Activated effector memory CD4-positive, alpha-beta T cell treated with anti-CD3 and anti-CD28 coated beads, Interleukin-2, amount 50 U/mL, for 16 hours (primary cell): ENCODE measurements at regions not wholly inside any gene's neighbourhood (a gene's known extent, or its start where the extent isn't known, plus 50 kb on each side); places are given as distances from the start of the nearest gene placed in this dataset.

Experiments used
- DNase-seq: peaks from one replicate; pipeline ENCODE4 v3.0.0-alpha.2; 2020

DNA sequence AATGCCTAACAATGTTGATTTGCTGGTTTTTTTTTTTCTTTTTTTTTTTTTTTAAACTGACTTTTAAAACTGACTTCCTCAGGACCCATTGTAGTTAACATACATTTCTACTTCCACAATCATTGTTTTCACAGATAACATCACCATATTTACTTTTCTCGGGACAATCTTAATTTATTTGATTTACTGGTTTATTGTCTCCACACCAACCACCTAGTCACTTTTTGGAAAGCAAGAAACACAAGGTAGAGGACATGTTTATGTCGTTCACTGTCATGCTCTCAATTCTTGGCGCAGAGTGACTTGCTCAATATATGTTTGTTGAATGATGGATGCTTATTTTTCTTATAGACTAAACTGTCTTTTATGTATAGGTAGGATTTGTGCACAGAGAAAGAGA, 2280.7 kb downstream of the MAT2B start:
- DNase-seq, result no peak

DNA sequence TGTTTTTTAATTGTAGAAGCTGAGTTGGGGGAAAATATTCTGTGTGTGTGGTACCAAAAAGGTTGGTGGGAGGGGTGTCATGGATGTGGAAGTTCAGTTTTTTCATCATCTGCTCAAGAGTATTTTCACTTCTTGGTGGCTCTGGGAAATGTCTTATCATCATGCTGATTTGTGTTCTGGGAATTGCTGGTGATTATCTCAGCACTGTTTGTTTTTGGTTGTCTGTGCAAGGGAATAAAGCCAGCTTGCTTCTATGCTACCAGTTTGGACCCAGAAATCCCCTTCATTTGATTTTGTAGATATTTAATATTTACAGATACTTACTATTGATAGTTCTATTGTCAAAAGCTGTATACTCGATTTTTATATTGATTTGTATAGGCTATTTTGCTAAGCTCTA, 2289.7 kb downstream of the MAT2B start:
- DNase-seq, result no peak

DNA sequence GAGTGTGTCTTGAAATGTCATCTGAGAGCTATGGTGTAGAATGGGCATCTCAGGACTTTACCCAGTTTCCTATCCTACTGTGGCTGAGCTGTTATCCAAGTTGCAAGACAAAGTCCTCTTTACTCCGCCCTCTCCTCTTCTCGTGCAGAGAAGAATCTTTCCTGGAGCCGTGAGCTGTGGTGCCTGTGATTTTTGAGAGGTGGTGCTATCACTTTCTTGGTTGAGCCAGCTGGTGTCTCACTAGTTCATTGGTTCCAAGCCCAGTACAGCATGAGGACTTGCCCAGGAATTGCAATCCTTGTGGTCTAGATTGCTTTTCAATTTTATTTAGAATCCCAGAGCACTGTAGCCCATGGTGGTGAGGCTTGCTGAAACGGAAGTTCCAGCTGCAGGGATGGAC, 2300.3 kb downstream of the MAT2B start:
- no peak for DNase-seq

DNA sequence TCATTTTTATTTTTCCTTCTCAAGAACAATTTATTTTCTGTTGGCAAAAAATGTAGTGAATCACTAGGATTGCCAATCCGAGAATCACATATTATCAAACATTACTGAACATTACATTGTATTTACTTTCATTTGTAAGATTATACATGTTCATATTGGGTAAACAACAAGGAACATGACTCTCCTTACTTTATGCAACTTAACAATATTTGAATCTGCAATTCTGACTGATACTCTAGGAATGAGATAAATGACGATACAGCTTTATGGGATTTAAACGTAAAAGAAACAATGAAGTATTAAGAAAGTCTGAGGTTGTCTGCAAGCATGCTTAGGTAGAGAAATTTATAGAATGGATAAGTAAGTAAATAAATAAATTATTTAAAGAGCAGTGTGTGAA, 2302.9 kb downstream of the MAT2B start:
- DNase-seq, result no peak

DNA sequence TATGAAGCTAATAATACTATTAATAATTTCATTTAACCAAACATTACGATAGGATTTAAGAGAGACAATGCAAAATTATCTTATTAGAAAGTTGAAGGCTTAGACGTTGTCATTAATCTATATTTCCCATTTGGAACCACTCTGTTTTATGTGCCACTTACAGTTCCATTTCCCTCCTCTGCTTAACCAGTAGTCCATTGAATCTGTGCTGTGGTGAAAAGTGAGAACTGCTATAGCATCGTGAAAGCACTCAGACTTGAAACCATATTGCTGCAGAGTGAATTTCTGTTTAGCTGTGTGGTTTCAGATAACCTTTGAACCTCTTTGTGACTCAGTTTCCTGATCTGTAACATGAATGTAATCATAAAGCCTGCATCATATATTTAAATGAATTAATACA, 2304.5 kb downstream of the MAT2B start:
- DNase-seq, result no peak

DNA sequence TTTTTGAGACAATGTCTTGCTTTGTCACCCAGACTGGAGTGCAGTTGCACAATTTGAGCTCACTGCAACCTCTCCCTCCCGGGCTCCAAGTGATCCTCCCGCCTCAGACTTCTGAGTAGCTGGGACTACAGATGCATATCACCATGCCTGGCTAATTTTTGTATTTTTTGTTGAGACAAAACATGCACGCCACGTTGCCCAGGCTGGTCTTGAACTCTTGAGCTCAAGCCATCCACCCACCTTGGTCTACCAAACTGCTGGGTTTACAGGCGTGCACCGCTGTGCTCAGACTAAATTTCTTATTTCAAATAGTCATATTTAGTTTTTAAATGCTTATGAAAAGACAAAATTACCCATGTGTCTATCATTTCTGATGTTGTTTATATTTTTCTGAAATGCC, 2324.1 kb downstream of the MAT2B start:
- DNase-seq, result no peak

DNA sequence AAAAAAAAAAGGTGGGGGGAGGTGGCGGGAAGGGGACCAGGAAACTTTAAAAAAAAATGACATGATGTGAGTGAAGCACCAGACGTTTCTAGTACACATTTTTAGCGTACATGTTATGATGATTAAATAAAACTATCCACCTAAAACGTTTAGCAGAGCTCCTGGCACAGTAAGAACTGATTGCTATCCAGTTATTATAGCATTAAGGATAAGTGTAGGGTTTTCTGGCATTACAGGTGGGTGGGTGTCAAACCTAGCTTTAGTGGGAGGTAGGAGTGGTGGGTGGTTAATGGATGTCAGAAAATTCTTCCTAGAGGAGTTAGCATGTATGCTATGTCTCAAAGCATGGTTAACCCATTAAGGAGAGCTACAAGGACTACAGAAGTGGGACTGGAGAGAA, 2329.5 kb downstream of the MAT2B start:
- DNase-seq, result no peak

DNA sequence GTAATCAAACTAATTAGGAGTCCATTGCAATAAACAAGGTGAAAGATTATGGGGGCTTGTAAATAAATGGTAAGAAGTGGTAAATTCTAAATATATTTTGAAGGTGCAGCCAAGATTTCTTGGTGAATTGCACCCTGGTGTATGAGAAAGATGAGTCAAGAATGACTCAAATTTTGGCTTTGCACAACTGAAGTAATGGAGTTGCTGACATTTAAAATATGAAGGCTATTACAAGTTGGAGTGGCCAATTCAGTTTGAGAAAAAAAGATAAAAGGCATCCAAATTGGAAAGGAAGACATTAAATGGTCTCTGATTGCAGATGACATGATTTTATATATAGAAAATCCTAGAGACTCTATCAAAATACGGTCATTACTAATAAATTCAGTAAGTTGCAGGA, 2330.6 kb downstream of the MAT2B start:
- DNase-seq, result no peak

DNA sequence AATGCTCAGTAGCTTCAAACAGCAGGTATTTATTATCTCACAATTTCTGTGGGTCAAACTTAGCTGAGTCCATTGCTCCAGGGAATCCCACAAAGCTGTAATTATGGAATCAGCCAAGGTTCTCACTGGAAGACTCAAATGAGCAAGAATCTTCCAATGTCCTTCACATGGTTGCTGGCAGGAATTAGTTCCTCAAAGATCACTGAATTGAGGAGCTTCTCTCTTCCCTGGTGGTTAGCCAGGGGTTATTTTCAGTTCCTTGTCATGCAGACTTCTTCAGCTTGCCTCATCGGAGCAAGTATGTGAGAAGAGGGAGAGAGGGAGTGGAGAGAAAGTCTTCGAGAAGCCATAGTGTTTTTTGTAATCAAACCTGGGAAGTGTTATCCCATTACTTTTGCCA, 2331.9 kb downstream of the MAT2B start:
- DNase-seq, result no peak

DNA sequence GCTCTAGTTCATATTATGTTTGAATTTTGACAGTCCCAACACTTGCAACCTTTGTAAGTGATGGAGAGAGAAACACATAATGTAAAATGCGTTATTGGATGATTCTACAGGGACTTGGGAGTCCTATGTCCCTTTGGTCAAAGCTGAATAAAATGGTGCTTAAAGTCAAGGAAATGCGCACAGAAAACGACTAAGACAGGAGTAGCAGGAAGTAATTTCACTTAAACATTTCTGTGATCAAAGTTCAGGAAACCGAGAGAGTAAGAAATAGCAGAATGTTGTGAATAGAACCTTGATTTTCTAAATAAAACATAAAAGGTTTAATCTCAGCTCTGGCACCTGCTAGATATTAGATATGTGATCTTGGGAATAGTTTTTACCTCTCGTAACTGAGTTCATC, 2339.2 kb downstream of the MAT2B start:
- DNase-seq, result no peak

DNA sequence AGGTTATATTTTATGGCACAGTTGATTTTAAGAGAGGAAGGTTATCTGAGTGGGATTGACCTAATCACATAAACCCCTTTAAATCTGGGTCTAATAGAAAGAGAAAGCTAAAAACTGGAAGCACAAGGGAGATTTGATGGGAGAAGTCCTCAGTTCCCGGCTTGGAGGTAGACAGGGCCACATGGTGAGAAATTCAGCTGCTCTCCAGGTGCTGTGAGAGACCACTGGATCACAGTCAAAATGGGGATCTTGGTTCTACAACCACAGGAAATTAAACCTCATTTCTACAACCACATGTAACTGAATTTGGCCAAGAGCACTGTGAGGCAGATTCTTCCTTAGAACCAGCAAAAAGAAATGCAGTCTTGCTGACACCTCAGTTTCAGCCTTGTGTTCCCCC, 2352.7 kb downstream of the MAT2B start:
- DNase-seq, result no peak

DNA sequence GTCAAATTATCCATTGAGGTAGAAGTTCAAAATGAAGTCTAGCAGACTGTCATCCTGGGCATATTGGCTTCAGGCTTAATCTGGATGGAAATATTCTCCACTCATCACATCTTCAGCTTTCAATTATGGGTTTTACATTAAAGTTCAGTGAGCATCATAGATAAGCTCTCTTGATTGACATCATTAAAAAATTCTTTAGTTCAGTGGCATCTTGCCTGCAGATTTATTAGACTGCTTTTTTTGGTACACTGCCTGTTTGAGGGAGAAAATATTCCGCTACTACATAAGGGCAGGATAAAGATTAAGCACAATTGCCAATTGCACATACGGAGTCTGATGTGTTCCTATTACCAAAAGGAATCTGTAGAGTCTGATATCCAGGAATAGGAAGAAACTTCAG, 2353.8 kb downstream of the MAT2B start:
- DNase-seq, result no peak

DNA sequence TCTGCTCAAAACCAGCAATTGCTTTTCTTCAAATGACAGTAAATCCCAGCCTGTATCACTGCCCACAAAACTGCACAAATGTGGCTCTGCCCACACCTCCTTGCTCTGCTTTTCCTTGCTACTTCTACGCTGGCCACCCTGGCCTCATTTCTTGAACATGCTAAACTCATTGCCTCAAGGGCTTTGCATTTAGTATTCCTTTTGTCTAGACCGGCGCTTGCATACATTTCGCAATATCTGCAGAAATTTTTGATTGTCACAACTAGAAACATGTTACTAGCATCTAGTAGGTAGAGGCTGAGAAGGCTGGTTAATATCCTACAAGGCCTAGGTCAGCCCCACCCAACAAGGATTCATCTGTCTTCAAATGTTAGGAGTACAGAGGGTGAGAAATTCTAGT, 2357.8 kb downstream of the MAT2B start:
- DNase-seq, result no peak

DNA sequence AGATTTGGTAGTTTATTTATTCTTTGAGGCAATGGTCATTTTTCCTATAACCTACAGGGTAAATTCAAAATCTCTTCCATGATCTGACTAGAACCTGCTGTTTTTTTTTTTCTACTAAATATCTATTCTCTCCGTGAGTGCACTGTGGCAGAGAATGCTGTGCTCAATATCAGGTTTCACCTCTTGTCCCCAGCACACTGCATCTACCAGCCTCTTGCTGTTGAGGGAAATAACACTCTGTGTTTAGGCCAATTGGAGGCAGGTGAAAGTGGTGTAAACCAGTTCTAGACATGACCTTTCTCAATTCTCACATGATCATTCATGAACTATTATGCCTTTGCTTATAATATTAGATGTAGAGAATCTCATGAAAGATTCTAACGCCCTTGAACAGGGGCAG, 2365.9 kb downstream of the MAT2B start:
- DNase-seq, result no peak

DNA sequence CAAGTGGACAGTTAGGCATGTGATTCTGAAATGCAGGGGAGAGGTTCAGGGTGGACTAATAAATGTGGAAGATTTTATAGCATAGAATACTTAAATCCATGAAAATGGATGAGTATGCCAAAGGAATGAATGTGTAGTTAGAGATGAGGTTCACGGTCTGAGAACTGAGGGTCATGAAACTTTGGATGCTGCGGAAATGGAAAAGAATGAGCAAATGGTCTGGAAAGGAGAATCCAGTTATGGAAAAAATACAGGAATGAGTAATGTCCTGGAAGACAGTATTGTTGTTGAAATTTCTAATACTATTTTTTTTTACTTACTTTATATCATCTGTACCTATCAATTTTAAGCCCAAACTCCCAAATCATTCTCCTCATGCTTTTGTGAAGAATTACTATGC, 2369.4 kb downstream of the MAT2B start:
- no peak for DNase-seq

DNA sequence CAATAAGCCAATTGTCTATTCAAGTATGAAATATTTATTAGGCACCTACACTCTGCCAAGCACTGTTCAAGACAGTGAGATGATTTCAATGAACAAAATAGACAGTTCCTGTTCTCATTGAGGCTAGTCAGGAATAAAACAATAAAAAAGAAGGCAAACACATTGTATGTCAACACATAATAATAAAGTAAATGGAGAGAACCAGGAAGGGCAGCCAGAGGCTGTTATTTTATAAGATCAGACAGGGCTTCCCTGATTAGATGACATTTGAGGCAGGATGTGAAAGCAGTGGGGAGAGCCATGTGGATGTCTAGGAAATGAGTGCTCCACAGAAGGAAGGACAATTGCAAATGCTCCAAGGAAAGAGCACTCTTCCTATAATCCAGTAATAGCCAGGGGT, 2371.1 kb downstream of the MAT2B start:
- no peak for DNase-seq

DNA sequence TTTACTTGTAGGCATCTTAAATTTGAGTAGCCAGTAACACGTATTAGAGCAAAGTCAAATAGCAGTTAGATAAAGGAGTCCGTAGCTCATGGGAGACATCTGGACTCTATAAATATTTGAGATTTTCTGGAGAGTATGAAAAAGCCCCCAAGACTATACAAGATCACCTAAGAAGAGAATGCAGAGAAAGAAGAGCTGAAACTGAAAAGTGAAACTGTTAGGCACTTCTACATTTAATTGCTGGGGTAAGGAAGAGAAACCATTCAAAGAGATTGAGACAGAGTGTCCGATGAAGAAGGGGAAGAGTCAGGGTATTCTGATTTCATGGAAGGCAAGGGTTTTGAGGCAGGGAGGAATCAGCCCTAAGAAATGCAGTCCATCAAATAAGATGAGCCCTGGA, 2372.1 kb downstream of the MAT2B start:
- no peak for DNase-seq

DNA sequence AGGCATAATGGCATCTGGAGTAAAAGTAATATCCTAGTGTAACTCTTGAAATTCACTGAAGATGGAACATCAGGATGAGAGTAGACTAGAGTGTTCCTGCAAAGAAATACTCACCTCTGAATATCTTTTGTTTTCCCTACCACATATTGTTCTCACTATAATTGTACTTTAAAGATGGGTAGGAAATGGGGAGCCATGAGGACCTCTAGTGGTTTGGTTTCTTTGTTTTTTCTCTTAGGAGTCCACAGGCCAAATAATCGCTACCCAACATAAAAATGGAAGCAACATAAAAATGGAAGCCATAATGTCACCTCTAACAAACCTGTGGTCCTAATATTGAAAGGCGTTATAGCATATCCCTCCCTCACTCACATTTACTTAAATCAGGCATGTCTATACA, 2375.8 kb downstream of the MAT2B start:
- DNase-seq, result no peak

DNA sequence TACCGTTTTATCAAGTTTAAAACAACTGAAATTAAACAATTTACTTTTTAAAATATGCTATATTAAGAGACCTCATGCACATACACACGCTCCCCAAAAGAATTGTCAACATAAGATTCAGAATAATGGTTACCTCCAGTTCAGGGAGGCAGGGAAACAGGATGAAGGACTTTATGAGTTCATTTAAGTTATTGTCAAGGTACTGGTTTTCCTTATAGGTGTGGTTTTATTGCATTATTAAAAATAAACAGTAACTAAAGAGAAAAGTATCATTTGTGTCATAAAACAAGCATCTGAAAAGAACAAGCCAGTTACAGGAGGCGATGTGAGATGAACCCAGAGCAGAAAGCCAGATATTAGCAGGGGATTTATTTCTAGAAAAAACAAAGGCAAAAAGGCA, 2376.7 kb downstream of the MAT2B start:
- no peak for DNase-seq

DNA sequence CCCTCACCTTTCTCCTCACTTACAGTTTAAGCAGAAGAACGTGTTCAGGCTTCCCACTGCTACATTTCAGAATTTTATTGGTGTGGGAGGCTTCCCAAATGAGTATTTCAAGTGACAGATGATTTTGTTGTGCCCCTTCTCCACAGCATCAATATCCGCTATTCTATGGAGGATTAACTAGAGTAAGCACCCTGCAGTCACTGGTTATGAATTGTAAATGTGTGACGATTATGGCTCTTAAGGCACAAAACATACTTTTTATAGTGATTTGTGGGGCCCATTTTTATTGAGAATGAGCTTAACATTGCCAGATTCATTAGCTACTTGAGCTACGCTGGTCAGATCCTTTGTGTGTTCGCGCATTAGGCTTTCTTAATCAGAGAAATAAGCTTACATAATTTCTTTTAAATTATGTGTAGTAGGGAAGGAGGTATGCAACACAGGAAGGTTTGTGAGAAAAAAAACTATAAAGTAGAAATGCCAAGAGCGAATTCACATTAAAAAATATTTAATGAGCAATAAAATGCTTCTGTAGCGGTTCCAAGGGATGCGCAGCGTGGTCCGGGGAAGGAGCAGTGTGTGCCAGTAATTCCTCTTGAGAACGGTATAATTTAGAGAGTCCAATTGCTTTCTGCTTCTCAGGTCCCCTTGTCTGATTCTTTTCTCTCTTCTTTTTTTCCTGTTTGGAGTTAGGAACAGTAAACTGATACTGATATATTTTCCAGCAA, 2380.4 kb downstream of the MAT2B start:
- DNase-seq, result no peak

DNA sequence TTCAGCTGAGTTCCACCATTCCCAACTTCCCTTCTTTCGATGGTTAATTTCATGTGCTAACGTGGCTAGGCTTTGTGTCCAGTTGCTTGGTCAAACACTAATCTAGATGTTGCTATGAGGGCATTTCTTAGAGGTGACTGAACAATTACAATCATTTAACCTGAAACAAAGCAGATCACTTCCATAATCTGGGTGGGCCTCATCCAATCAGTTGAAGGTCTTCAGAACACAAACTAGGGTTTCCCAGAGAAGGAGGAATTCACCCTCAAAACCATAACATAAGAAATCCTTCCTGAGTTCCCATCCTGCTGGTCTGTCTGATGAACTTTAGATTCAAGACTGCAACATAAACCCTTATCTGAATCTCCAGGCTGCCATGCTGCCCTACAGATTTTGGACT, 2381.7 kb downstream of the MAT2B start:
- DNase-seq, result no peak

DNA sequence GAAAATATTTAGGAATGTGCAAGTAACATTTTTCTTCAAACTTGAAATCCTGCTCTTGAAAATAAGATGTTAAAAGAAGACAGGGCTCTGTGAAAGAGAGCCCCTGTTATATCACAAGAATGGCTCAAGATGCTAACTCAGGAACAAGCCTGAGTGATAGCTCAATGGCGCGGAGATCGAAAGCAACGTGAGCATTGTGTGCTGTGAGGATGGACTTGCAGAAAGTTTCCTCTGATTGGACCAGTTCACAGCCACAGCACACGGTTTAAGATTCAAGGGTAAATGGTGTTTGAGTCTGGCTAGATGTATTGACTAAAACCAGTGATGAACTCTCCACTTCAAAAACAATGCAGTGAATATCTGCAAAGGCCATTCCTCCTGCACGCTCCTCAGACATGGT, 2387.0 kb downstream of the MAT2B start:
- no peak for DNase-seq

DNA sequence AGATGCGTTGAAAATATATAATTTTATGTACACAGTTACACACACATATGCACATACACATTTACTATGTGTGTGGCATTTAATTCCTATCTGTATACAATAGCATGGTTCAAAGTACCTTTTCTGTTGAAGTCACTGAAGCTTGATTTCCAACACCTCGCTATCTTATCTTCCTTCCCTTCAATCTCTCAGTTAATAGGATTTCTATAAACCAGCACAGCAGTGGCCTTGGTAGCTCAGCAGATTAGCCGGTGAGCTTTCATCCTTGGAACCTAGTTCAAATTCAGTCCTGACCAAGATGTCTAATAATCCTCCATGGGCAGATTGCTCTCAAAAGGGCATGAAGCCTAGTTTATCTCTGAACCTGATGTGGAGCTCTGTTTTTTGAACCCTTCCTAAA, 2389.5 kb downstream of the MAT2B start:
- no peak for DNase-seq

DNA sequence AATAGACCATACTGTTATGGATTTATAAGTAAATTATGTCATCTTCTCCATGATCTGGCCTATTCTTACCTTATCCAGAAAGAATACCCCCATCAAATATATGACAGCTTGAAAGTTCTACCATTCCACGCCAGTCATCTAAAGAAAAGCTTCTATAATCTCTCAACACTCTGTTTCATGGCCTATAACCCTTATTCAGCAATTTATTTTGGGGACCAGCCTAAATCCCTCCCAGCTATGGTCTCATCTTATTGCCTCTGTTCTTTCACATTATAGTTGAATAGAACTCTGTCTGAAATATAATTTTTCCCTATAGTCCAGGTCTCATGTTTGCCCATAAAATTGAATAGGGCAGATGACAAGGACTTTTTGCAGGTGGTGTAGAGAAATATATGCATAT, 2387.6 kb upstream of the WWC1 start:
- no peak for DNase-seq

DNA sequence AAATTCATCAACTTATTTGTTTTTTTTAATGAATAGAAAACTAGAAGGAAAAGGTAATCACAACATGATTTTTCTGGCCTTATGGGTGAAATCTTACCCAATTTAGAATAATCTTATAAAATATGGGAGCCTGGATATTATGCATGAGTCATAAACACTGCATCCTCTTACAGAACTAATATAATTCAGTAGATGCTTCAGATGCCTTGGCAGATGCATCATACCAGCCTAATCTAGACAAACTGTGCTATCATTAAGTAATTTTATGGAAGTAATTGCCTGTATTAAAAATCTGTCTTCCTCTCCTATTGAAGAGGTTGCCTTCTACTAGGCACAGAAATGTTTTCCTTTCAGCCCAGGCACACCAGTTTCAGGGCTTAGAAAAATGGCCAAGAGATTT, 2384.6 kb upstream of the WWC1 start:
- DNase-seq, result no peak

DNA sequence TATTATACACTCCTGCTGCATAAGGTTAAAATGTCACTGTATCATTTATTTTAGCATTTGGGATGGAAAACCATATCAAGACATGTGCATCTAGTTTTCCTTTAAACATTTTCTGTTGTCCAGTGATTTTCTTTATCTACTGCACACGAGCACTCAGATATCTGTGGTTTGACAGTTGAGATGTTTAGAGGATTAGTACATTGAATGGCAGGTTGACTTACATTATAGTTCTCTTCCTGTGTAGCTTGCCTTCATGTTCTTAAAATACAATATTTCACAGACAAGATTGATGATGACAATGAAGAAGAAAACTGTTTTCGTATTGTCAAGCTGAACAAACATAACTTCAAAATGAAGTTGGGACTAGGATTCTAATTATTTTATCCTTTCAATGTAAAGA, 2378.4 kb upstream of the WWC1 start:
- no peak for DNase-seq
